Eye (tissue), 1 donor: ENCODE measurements at regions not wholly inside any gene's neighbourhood (a gene's known extent, or its start where the extent isn't known, plus 50 kb on each side); places are given as distances from the start of the nearest gene placed in this dataset.

Source experiments
- DNase-seq: peaks from one replicate; pipeline ENCODE4 v3.0.0-alpha.2; 2015

- peak; percentile 69 for DNase-seq
Measured at GRCh38 chr15:77702211-77702957, 69.7 kb upstream of the LINGO1 start.

DNA sequence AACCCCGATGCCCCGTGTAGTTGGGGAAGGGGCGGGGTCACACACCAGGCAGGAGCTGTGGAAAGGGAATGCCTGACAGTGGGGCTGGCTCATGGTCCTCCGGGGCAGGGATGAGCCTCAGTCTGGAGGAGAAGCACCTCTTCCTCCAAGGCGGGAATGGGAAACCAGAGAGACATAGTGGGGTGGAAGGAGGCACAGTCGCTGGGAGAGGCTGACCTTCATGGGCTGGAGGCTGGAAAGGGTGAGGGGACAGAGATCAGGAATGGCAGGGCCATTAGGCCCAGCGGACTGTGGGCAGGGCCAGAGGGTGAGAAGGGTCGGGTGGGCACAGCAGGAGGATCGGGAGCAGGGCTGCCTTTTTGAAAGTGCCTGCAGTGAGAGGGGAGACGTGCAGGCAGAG, 65.8 kb upstream of the LINGO1 start:
- DNase-seq = no peak

GRCh38 chr15:77697893-77698292, 65.2 kb upstream of the LINGO1 start:
- no peak for DNase-seq

DNA sequence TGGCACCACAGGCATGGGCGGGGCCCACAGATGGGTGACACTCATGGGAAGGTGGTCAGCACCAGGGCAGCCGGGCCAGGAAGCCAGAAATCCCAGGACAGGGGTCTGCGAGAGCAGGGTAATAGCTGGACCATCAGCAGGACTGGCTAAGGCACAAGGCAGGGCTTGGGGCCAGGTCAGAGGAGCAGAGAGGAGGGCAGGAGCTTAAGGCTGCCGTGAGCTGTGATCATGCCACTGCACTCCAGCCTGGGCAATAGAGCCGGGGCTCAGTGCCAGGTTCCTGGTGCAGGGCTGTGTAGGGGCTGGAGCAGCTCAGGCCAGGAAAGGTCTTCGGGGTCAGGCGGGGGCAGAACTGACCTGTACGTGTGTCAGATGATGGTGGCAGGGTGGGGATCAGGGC, 64.2 kb upstream of the LINGO1 start:
- DNase-seq = no peak

DNA sequence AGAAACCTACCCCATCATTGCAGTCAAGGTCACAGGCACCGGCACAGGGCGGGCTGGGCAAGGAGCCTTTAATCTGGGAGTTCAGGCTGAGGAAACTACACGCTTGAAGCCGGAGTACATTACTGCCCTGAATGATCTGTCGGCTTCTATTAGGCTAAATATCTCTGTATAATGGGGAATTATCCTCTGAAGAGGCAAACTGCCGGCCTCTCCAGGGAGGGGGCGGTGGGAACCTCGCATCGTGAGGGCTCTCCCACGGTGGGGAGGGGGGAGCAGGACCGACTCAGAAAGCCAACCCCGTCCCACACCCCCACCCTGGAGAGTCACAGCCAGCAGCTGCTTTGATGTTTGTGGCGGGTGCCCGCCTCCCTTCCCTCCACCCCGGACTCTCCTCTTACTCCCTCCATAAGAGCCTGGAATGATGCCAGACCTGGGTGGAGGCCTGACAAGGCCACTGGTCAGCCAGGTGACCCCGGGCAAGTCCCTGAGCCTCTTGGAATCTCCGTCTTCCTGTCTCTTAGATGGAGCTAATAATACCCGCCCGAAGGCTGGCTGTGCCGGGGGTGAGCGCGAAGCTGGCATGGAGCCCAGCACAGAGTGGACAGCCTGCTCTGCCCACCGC, 63.4 kb upstream of the LINGO1 start:
- DNase-seq = peak; percentile 80

DNA sequence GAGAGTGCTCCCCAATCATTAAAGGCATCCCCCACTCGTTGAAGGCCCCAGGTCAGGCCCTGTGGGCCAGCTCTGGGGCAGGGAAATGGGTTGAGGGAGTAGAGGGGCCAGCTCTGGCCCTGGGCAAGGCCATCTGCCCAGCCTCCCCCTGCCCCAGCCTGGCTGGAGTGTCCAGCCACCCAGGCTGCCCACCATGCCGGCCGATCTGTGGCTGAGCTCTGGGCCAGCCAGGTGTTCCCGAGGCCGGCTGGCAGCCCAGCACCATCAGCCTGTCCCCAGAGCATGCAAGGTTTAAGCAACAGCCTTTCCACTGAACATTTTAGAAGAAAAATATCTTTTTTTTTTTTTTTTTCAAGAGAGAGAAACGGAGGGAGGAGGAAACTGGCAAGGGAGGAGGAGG, 62.8 kb upstream of the LINGO1 start:
- DNase-seq = no peak

GRCh38 chr15:77693576-77693975, 60.9 kb upstream of the LINGO1 start:
- no peak for DNase-seq

- no peak for DNase-seq
Measured at GRCh38 chr15:77692614-77693013, 59.9 kb upstream of the LINGO1 start.

- no peak for DNase-seq
Measured at GRCh38 chr15:77691607-77692006, 58.9 kb upstream of the LINGO1 start.

- DNase-seq = no peak
Measured at GRCh38 chr15:77689821-77690220, 57.1 kb upstream of the LINGO1 start.

- DNase-seq = no peak
Measured at GRCh38 chr15:77688693-77689092, 56.0 kb upstream of the LINGO1 start.

DNA sequence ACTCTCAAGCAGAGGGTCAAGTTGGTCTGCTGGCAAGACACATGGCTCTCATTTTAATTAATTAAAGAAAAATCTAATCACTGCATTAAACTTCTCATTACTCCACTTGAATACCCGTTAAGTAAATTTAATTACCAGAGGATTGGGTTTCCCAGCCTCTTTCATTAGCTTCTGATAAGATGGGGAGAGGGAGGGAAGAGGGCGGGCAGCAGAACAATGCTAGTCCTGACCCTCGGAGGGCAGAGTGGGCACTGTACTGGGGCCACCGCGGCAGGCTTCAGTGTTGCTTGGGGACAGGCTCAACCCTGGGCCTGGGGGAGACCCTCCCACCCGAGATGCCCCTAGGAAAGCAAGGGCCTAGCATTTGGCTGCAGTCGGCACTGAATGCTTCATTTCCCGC, 55.6 kb upstream of the LINGO1 start:
- DNase-seq = peak; percentile 37

DNA sequence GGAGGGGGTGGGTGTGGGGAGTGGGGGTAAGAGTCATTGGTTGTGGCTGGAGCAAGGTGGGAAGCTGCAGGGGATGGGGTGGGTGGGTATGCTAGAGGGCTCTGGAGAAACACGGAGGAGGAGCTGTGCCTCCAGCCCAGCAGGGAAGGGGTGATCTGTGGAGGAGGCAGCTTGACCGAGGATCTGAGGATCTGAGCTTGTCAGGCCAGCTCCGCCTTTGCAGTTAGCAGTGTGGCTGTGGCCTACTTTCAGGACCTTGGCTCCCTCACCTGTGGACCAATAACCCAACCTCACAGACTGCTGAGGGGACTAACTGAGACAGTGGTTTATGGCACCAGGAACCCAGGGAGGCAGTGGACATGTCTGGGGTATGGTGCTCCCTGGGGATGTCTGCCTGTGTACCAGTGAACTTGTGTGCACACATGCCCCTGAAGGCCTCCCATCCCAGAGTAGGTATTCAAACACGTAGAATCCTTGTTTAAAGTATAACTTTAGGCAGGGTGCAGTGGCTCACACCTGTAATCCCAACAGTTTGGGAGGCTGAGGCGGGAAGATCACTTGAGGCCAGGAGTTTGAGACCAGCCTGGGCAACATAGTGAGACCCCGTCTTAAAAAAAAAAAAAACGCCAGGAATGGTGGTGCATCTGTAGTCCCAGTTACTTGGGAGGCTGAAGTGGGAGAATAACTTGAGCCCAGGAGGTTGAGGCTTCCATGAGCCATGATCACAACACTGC, 52.5 kb upstream of the LINGO1 start:
- no peak for DNase-seq

DNA sequence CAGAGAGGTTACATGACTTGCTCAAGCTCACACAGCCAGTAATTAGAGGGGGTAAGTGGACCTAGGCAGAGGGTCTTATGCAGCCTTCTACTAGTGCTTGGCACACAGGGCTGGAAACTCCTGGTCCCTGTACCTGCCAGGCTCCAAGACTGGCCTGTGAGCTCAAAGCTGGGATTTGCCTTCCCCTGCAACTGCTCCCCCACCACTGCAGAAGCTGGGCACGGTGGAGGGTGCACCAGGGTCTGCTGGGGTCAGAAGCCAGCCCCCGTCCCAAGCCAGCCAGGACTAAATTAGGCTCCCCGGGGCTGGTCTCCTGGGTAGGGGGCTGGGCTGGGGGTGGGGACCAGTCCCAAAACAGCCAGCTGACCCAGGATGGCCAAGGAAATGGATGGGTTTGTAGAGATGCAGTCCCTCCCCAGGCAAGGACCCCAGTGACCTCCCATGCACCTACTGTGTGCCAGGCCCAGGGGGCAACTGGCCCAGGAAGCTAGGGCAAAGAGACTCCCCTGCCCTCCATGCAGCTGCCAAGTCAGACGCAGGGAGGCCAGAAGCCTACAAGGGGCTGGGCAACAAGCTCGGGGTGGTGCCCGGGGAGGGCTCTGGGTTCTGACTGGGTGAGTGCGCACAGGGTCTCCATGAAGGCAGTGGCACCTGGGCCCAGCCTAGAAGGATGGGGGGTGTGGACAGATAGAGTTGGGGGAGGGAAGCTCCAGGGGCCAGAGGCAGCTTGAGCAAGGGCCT, 51.8 kb upstream of the LINGO1 start:
- no peak for DNase-seq

- no peak for DNase-seq
Measured at GRCh38 chr15:77682564-77682963, 49.9 kb upstream of the LINGO1 start.
